ENCODE measurements at regions not wholly inside any gene's neighbourhood (a gene's known extent, or its start where the extent isn't known, plus 50 kb on each side); places are given as distances from the start of the nearest gene placed in this dataset.
"Not testable (repeated sequence)": the region's sequence is repeated elsewhere in the genome, so short reads cannot be mapped to it uniquely, and the experiment has no call there.

- Histone ChIP-seq H3K27me3 (replicated peaks; ENCODE audit: insufficient read depth, low read length) (no peaks in the 10 kb centered on the region), H3K4me2 (ENCODE audit: low read depth, low read length) (no peak overlapping the region), H3K4me3 (ENCODE audit: low read length) (no peak overlapping the region), H3K9ac (ENCODE audit: low read length) (no peak overlapping the region), H3K9me3 (replicated peaks; ENCODE audit: insufficient read depth, low read length) (no peaks in the 10 kb centered on the region), H3K36me3 (replicated peaks; ENCODE audit: insufficient read depth, low read length) (no peaks in the 10 kb centered on the region; the same call in 1 of the 2 replicates), H3K9me2 (replicated peaks; ENCODE audit: insufficient read depth, low read length) (no peaks in the 10 kb centered on the region), H3K4me1 (ENCODE audit: low read length) (no peaks in the 10 kb centered on the region), H3K27ac (ENCODE audit: low read length) (no peak overlapping the region), H3K79me2 (ENCODE audit: low read length) (no peaks in the 10 kb centered on the region), H4K20me1 (ENCODE audit: insufficient read depth, low read length) (peaks cover 4% of the 10 kb centered on the region; the same call in 1 of the 2 replicates), H3F3A (ENCODE audit: insufficient read depth, low read length) (no peaks in the 10 kb centered on the region), H2AFZ (ENCODE audit: low read length) (no peak overlapping the region)
- TF ChIP-seq CTCF (IDR thresholded peaks at IDR 0.05; ENCODE audit: low read length) (no peak), EZH2 (optimal IDR thresholded peaks at IDR 0.05; ENCODE audit: low read depth, low read length) (no peak), EZH2phosphoT487 (IDR thresholded peaks at IDR 0.05; ENCODE audit: low read length) (no peak)
- no peak for DNase-seq
Observed at GRCh38 chr2:153403940-153404339, 74.6 kb downstream of the RPRM start.

- H3K27ac ChIP-seq (ENCODE audit: low read length); H3K9me2 ChIP-seq (replicated peaks; ENCODE audit: insufficient read depth, low read length); H3K4me3 ChIP-seq (ENCODE audit: low read length); H3K9ac ChIP-seq (ENCODE audit: low read length); H4K20me1 ChIP-seq (ENCODE audit: insufficient read depth, low read length); H2AFZ ChIP-seq (ENCODE audit: low read length); H3F3A ChIP-seq (ENCODE audit: insufficient read depth, low read length); H3K27me3 ChIP-seq (replicated peaks; ENCODE audit: insufficient read depth, low read length); H3K9me3 ChIP-seq (replicated peaks; ENCODE audit: insufficient read depth, low read length); H3K36me3 ChIP-seq (replicated peaks; ENCODE audit: insufficient read depth, low read length); H3K79me2 ChIP-seq (ENCODE audit: low read length); H3K4me1 ChIP-seq (ENCODE audit: low read length); H3K4me2 ChIP-seq (ENCODE audit: low read depth, low read length); DNase-seq: not testable (repeated sequence)
Observed at GRCh38 chr2:153403352-153403751, 75.2 kb downstream of the RPRM start.

- TF ChIP-seq EZH2phosphoT487 (IDR thresholded peaks at IDR 0.05; ENCODE audit: low read length) (no peak), EZH2 (optimal IDR thresholded peaks at IDR 0.05; ENCODE audit: low read depth, low read length) (no peak), CTCF (IDR thresholded peaks at IDR 0.05; ENCODE audit: low read length) (no peak)
- DNase-seq: no peak
Observed at GRCh38 chr2:153394686-153395085, 83.9 kb downstream of the RPRM start.

GRCh38 chr2:153394247-153394646, 84.3 kb downstream of the RPRM start:
- Histone ChIP-seq H3K4me1 (ENCODE audit: low read length) (no peaks in the 10 kb centered on the region), H3K9me2 (replicated peaks; ENCODE audit: insufficient read depth, low read length) (no peaks in the 10 kb centered on the region), H3K27ac (ENCODE audit: low read length) (no peak overlapping the region), H3K4me2 (ENCODE audit: low read depth, low read length) (no peak overlapping the region), H3K4me3 (ENCODE audit: low read length) (no peak overlapping the region), H3K27me3 (replicated peaks; ENCODE audit: insufficient read depth, low read length) (no peaks in the 10 kb centered on the region), H3K79me2 (ENCODE audit: low read length) (no peaks in the 10 kb centered on the region), H3K9ac (ENCODE audit: low read length) (no peak overlapping the region), H3K36me3 (replicated peaks; ENCODE audit: insufficient read depth, low read length) (no peaks in the 10 kb centered on the region; the same call in 1 of the 2 replicates), H3K9me3 (replicated peaks; ENCODE audit: insufficient read depth, low read length) (no peaks in the 10 kb centered on the region), H3F3A (ENCODE audit: insufficient read depth, low read length) (no peaks in the 10 kb centered on the region), H4K20me1 (ENCODE audit: insufficient read depth, low read length) (no peaks in the 10 kb centered on the region), H2AFZ (ENCODE audit: low read length) (no peak overlapping the region)
- DNase-seq: no peak
- no peak for TF ChIP-seq EZH2phosphoT487 (IDR thresholded peaks at IDR 0.05; ENCODE audit: low read length)
- no peak for TF ChIP-seq EZH2 (optimal IDR thresholded peaks at IDR 0.05; ENCODE audit: low read depth, low read length)
- TF ChIP-seq CTCF (IDR thresholded peaks at IDR 0.05; ENCODE audit: low read length): no peak

More at GRCh38 chr2:153394686-153395085, 83.9 kb downstream of the RPRM start:
- Histone ChIP-seq H3K9ac (ENCODE audit: low read length) (no peak overlapping the region), H3K9me2 (replicated peaks; ENCODE audit: insufficient read depth, low read length) (no peaks in the 10 kb centered on the region), H3K36me3 (replicated peaks; ENCODE audit: insufficient read depth, low read length) (no peaks in the 10 kb centered on the region; the same call in 1 of the 2 replicates), H3K4me3 (ENCODE audit: low read length) (no peak overlapping the region), H3K4me2 (ENCODE audit: low read depth, low read length) (no peak overlapping the region), H3K27ac (ENCODE audit: low read length) (no peak overlapping the region), H3K27me3 (replicated peaks; ENCODE audit: insufficient read depth, low read length) (no peaks in the 10 kb centered on the region), H3K79me2 (ENCODE audit: low read length) (no peaks in the 10 kb centered on the region), H3F3A (ENCODE audit: insufficient read depth, low read length) (no peaks in the 10 kb centered on the region), H4K20me1 (ENCODE audit: insufficient read depth, low read length) (no peaks in the 10 kb centered on the region), H3K9me3 (replicated peaks; ENCODE audit: insufficient read depth, low read length) (no peaks in the 10 kb centered on the region), H3K4me1 (ENCODE audit: low read length) (no peaks in the 10 kb centered on the region), H2AFZ (ENCODE audit: low read length) (no peak overlapping the region)

All from MM.1S (cell line).